Liver (tissue), 8 donors: ENCODE measurements at regions not wholly inside any gene's neighbourhood (a gene's known extent, or its start where the extent isn't known, plus 50 kb on each side); places are given as distances from the start of the nearest gene placed in this dataset.

Experiments used
- DNase-seq: peaks from one replicate; pipeline ENCODE4 v3.0.0-alpha.2; 2017; ENCODE audit warnings: low spot score
- H3K27ac ChIP-seq, 2 donors: one replicate each; pipeline ENCODE4 v1.7.0; 2013; ENCODE audit warnings: inconsistent platforms in 2 of 2, low read length in 2 of 2, control low read depth in 1 of 2, low read depth in 1 of 2, mild to moderate bottlenecking in 1 of 2
- H3K27me3 ChIP-seq, 4 donors: one replicate each; pipeline versions ENCODE4 v1.6.1 to v1.7.0; 2013; ENCODE audit warnings: low read length in 3 of 4, inconsistent platforms in 1 of 4, mild to moderate bottlenecking in 1 of 4, moderate library complexity in 1 of 4; ENCODE audit not compliant: control insufficient read depth in 4 of 4, insufficient read depth in 4 of 4
- H3K36me3 ChIP-seq, 4 donors: one replicate each; pipeline versions ENCODE4 v1.6.1 to v1.7.0; 2013; ENCODE audit warnings: low read length in 3 of 4, mild to moderate bottlenecking in 3 of 4, low read depth in 1 of 4, moderate library complexity in 1 of 4; ENCODE audit not compliant: control insufficient read depth in 4 of 4, insufficient read depth in 3 of 4
- H3K4me1 ChIP-seq, 4 donors: one replicate each; pipeline versions ENCODE4 v1.6.1 to v1.7.0; 2013; ENCODE audit warnings: low read length in 3 of 4, mild to moderate bottlenecking in 3 of 4, moderate library complexity in 1 of 4; ENCODE audit not compliant: control insufficient read depth in 4 of 4, insufficient read depth in 4 of 4
- H3K4me3 ChIP-seq, 3 donors: one replicate each; pipeline versions ENCODE4 v1.6.1 to v1.7.0; 2013; ENCODE audit warnings: low read length in 3 of 3, control low read depth in 1 of 3, low read depth in 1 of 3, mild to moderate bottlenecking in 1 of 3
- H3K9ac ChIP-seq, 2 donors: one replicate each; pipeline ENCODE4 v1.7.0; 2013; ENCODE audit warnings: low read length in 2 of 2, mild to moderate bottlenecking in 2 of 2, moderate library complexity in 2 of 2, control low read depth in 1 of 2, low read depth in 1 of 2
- H3K9me3 ChIP-seq, 4 donors: one replicate each; pipeline versions ENCODE4 v1.6.1 to v1.7.0; 2013; ENCODE audit warnings: low read length in 3 of 4; ENCODE audit not compliant: control insufficient read depth in 4 of 4
- CTCF ChIP-seq: fragments of 150-350 bp; IDR thresholded peaks from 2 replicates; pipeline ENCODE4 v1.5.1; 2017; ENCODE audit warnings: improper control_type of control experiment, low read depth, low read length; ENCODE audit not compliant: missing input control
- EGR1 ChIP-seq, 2 donors: IDR thresholded peaks; 2 replicates each; pipeline ENCODE4 v1.6.1; 2016 to 2018; ENCODE audit warnings: antibody characterized with exemption in 2 of 2, low read depth in 2 of 2
- FOXA1 ChIP-seq: IDR thresholded peaks from 2 replicates; pipeline ENCODE4 v1.6.1; 2016; ENCODE audit warnings: antibody characterized with exemption
- FOXA2 ChIP-seq: IDR thresholded peaks from 2 replicates; pipeline ENCODE4 v1.6.1; 2016; ENCODE audit warnings: antibody characterized with exemption
- GABPA ChIP-seq, 2 donors: IDR thresholded peaks in 1 of 2; conservative IDR thresholded peaks in 1 of 2; 2 replicates each; pipeline ENCODE4 v1.6.1; 2016; ENCODE audit warnings: antibody characterized with exemption in 2 of 2, mild to moderate bottlenecking in 1 of 2, moderate library complexity in 1 of 2
- HNF4A ChIP-seq, 2 donors: conservative IDR thresholded peaks; 2 replicates each; pipeline ENCODE4 v1.6.1; 2016; ENCODE audit warnings: antibody characterized with exemption in 2 of 2, mild to moderate bottlenecking in 2 of 2
- HNF4G ChIP-seq: IDR thresholded peaks from 2 replicates; pipeline ENCODE4 v1.6.1; 2016; ENCODE audit warnings: antibody characterized with exemption
- JUND ChIP-seq, 2 donors: IDR thresholded peaks; 2 replicates each; pipeline ENCODE4 v1.6.1; 2016; ENCODE audit warnings: antibody characterized with exemption in 2 of 2
- MAX ChIP-seq: IDR thresholded peaks from 2 replicates; pipeline ENCODE4 v1.6.1; 2016; ENCODE audit warnings: antibody characterized with exemption
- NR2F2 ChIP-seq: IDR thresholded peaks from 2 replicates; pipeline ENCODE4 v1.6.1; 2016; ENCODE audit warnings: antibody characterized with exemption
- RAD21 ChIP-seq, 2 donors: IDR thresholded peaks; 2 replicates each; pipeline ENCODE4 v1.6.1; 2016; ENCODE audit warnings: antibody characterized with exemption in 2 of 2, mild to moderate bottlenecking in 2 of 2
- RXRA ChIP-seq, 2 donors: IDR thresholded peaks; 2 replicates each; pipeline ENCODE4 v1.6.1; 2017 to 2018; ENCODE audit warnings: antibody characterized with exemption in 2 of 2, mild to moderate bottlenecking in 1 of 2
- SP1 ChIP-seq: IDR thresholded peaks from 2 replicates; pipeline ENCODE4 v1.6.1; 2018; ENCODE audit warnings: antibody characterized with exemption, mild to moderate bottlenecking
- TAF1 ChIP-seq: conservative IDR thresholded peaks from 2 replicates; pipeline ENCODE4 v1.6.1; 2016; ENCODE audit warnings: antibody characterized with exemption, mild to moderate bottlenecking
- WGBS: extraction: QIAGEN DNeasy Blood & Tissue Kit; methylation state at CpG from one replicate; pipeline ENCODE4 v1.1.7; 2013; 5-methylcytosine and 5-hydroxymethylcytosine counted together
- TF ChIP-seq, protein P1 (sequence below): IDR thresholded peaks from 2 replicates; pipeline ENCODE4 v1.6.1; 2016; ENCODE audit warnings: antibody characterized with exemption, mild to moderate bottlenecking
- TF ChIP-seq, protein P2 (sequence below): IDR thresholded peaks from 2 replicates; pipeline ENCODE4 v1.6.1; 2016; ENCODE audit warnings: antibody characterized with exemption
- TF ChIP-seq, protein P3 (sequence below): IDR thresholded peaks from 2 replicates; pipeline ENCODE4 v1.6.1; 2016; ENCODE audit warnings: antibody characterized with exemption
- donor health status: healthy.
- donor health status: healthy.
- donor health status: healthy.
- donor health status: healthy.
- donor health status: healthy.

GRCh38 chr20:57059055-57059596 lies 207.3 kb downstream of the BMP7 start:
- no peaks in the 10 kb centered on the region for H3K36me3 ChIP-seq
- WGBS: 66% methylated on average over 4 of the region's 4 CpGs
- H3K9ac ChIP-seq: no peak overlapping the region
- TF ChIP-seq FOXA2 (no peak), FOXA1 (no peak), SP1 (no peak), HNF4G (no peak), NR2F2 (no peak), TAF1 (no peak), RAD21 (IDR thresholded peaks at IDR 0.05) (no peak)
- TF ChIP-seq, protein P1, sequence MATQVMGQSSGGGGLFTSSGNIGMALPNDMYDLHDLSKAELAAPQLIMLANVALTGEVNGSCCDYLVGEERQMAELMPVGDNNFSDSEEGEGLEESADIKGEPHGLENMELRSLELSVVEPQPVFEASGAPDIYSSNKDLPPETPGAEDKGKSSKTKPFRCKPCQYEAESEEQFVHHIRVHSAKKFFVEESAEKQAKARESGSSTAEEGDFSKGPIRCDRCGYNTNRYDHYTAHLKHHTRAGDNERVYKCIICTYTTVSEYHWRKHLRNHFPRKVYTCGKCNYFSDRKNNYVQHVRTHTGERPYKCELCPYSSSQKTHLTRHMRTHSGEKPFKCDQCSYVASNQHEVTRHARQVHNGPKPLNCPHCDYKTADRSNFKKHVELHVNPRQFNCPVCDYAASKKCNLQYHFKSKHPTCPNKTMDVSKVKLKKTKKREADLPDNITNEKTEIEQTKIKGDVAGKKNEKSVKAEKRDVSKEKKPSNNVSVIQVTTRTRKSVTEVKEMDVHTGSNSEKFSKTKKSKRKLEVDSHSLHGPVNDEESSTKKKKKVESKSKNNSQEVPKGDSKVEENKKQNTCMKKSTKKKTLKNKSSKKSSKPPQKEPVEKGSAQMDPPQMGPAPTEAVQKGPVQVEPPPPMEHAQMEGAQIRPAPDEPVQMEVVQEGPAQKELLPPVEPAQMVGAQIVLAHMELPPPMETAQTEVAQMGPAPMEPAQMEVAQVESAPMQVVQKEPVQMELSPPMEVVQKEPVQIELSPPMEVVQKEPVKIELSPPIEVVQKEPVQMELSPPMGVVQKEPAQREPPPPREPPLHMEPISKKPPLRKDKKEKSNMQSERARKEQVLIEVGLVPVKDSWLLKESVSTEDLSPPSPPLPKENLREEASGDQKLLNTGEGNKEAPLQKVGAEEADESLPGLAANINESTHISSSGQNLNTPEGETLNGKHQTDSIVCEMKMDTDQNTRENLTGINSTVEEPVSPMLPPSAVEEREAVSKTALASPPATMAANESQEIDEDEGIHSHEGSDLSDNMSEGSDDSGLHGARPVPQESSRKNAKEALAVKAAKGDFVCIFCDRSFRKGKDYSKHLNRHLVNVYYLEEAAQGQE: no peak
- TF ChIP-seq, protein P2, sequence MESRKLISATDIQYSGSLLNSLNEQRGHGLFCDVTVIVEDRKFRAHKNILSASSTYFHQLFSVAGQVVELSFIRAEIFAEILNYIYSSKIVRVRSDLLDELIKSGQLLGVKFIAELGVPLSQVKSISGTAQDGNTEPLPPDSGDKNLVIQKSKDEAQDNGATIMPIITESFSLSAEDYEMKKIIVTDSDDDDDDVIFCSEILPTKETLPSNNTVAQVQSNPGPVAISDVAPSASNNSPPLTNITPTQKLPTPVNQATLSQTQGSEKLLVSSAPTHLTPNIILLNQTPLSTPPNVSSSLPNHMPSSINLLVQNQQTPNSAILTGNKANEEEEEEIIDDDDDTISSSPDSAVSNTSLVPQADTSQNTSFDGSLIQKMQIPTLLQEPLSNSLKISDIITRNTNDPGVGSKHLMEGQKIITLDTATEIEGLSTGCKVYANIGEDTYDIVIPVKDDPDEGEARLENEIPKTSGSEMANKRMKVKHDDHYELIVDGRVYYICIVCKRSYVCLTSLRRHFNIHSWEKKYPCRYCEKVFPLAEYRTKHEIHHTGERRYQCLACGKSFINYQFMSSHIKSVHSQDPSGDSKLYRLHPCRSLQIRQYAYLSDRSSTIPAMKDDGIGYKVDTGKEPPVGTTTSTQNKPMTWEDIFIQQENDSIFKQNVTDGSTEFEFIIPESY: no peak
- no peak for DNase-seq
- no peak overlapping the region for H3K27ac ChIP-seq
- H3K4me3 ChIP-seq: no peak overlapping the region
- no peaks in the 10 kb centered on the region for H3K9me3 ChIP-seq
- H3K27me3 ChIP-seq: peaks cover 0 to 3% (median under 1%) of the 10 kb centered on the region in 4 donors
- H3K4me1 ChIP-seq: no peaks in the 10 kb centered on the region

GRCh38 chr20:57060407-57061050 lies 205.9 kb downstream of the BMP7 start:
- TF ChIP-seq, protein P1: no peak
- TF ChIP-seq NR2F2 (no peak), HNF4A (conservative IDR thresholded peaks at IDR 0.05) (no peak), EGR1 (IDR thresholded peaks at IDR 0.05; ENCODE audit: low read depth in 2 of 2) (no peak), HNF4G (no peak), JUND (IDR thresholded peaks at IDR 0.05) (no peak), RAD21 (IDR thresholded peaks at IDR 0.05) (no peak), RXRA (IDR thresholded peaks at IDR 0.05) (no peak), GABPA (IDR thresholded peaks at IDR 0.05 in 1 of 2, conservative IDR thresholded peaks at IDR 0.05 in 1 of 2) (no peak), SP1 (no peak), CTCF (no peak), MAX (no peak), TAF1 (no peak)
- TF ChIP-seq, protein P2: no peak
- TF ChIP-seq, protein P3, sequence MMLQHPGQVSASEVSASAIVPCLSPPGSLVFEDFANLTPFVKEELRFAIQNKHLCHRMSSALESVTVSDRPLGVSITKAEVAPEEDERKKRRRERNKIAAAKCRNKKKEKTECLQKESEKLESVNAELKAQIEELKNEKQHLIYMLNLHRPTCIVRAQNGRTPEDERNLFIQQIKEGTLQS: no peak
- no peak overlapping the region for H3K4me3 ChIP-seq
- H3K4me1 ChIP-seq: no peaks in the 10 kb centered on the region
- no peaks in the 10 kb centered on the region for H3K9me3 ChIP-seq
- H3K27me3 ChIP-seq: peaks cover 0 to 5% (median under 1%) of the 10 kb centered on the region in 4 donors
- DNase-seq: no peak
- 64% methylated on average over 8 of the region's 8 CpGs for WGBS
- H3K36me3 ChIP-seq: no peaks in the 10 kb centered on the region
- H3K9ac ChIP-seq: no peak overlapping the region
- H3K27ac ChIP-seq: no peak overlapping the region
